GM10248 (cell line): ENCODE measurements at regions not wholly inside any gene's neighbourhood (a gene's known extent, or its start where the extent isn't known, plus 50 kb on each side); places are given as distances from the start of the nearest gene placed in this dataset.
A peak's percentile ranks its signal among the peaks of the same experiment; 100 is the strongest.

Experiments used
- CTCF ChIA-PET: fragments of 300-600 bp; sonication (Branson Sonifier 250); formaldehyde crosslinking; extraction: SDS; loops from one replicate; lab custom pipeline; 2021; ENCODE audit warnings: antibody characterized with exemption; lab: Yijun Ruan, JAX
- POLR2A ChIA-PET: fragments of 350-650 bp; sonication (Branson Sonifier 250); formaldehyde crosslinking; extraction: SDS; loops from one replicate; lab custom pipeline; 2020; ENCODE audit warnings: antibody characterized with exemption; lab: Yijun Ruan, JAX
- DNase-seq: peaks from one replicate; pipeline ENCODE4 v3.0.0; 2012; ENCODE audit errors: extremely low spot score
- TF ChIP-seq, protein P1 (sequence below): IDR thresholded peaks from 2 replicates; pipeline ENCODE4 v1.5.1; 2012; ENCODE audit warnings: mild to moderate bottlenecking, low read depth; ENCODE audit errors: extremely low read depth, missing control alignments, control extremely low read depth

DNA sequence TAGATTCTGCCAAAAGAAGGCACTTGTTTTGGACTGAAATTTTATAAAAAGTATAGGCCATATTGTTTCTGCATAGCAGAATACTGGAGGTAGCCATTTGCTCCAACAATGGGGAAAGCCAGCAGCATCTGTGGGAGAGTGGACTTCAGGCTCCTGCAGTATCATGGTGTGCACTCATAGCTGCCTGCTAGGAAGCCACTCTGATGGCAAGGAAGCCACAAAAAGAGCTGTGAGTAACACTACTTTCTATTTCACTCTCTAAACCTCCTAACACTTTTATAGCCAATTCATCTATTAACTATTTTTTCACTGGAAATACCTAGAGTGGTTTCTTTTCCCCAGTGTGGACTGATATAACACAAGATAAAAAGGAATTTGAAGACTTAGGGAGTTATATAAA, 144.4 kb upstream of the KCNJ3 start:
- TF ChIP-seq, protein P1, sequence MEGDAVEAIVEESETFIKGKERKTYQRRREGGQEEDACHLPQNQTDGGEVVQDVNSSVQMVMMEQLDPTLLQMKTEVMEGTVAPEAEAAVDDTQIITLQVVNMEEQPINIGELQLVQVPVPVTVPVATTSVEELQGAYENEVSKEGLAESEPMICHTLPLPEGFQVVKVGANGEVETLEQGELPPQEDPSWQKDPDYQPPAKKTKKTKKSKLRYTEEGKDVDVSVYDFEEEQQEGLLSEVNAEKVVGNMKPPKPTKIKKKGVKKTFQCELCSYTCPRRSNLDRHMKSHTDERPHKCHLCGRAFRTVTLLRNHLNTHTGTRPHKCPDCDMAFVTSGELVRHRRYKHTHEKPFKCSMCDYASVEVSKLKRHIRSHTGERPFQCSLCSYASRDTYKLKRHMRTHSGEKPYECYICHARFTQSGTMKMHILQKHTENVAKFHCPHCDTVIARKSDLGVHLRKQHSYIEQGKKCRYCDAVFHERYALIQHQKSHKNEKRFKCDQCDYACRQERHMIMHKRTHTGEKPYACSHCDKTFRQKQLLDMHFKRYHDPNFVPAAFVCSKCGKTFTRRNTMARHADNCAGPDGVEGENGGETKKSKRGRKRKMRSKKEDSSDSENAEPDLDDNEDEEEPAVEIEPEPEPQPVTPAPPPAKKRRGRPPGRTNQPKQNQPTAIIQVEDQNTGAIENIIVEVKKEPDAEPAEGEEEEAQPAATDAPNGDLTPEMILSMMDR: no peak

DNA sequence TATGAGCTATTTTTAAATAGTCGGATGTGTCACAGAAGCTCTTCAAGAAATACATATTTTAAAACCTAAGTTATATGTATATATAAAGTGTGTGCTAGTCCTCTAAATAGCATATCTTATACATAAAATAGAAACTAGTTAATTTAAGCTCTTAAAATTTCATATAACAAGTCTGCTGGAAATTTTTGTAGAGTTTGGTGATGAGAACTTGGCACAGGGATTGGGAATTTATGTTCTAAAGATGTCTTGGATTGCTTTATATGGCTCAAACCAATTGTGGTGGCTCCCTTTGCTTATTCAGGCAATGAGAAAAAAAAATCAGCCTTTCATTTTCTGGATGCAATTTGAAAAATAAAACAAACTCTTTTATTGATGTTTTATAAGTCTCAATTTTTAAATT, 142.8 kb upstream of the KCNJ3 start:
- ChIA-PET POLR2A (no interaction called here), CTCF (interaction anchor here (0.9 to 1.9 kb wide), 2 partner anchors 18 to 38 kb away, joined by 3 to 4 read pairs; no protein-coding TSS in a partner anchor)
- no peak for DNase-seq
- TF ChIP-seq, protein P1: no peak

More for the DNA sequence above, 144.4 kb upstream of the KCNJ3 start:
- ChIA-PET CTCF (no interaction called here), POLR2A (no interaction called here)
- no peak for DNase-seq

DNA sequence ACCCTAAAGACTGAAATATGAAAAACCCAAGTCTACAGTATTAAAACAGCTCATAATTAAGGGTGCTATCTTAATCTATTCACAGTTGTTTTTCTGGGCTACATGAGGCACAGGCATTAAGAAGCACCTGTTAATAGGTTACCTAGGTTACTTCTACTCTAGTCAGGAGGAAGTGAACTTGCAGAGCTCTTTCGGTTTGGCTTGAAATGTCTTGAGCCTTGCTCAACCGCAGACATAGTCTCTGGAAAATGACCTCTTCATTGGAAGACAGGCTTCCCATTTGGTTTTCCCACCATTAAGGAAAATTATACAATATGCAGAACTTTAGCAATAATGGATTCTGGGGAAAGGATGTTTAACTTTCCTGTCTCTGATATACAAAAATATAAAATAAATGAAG, 142.3 kb upstream of the KCNJ3 start:
- CTCF ChIA-PET: interaction anchor here (1.9 kb wide), 1 partner anchor 18 kb away, joined by 4 read pairs; no protein-coding TSS in a partner anchor
- TF ChIP-seq, protein P1: no peak
- POLR2A ChIA-PET: no interaction called here
- peak; percentile 10 for DNase-seq

DNA sequence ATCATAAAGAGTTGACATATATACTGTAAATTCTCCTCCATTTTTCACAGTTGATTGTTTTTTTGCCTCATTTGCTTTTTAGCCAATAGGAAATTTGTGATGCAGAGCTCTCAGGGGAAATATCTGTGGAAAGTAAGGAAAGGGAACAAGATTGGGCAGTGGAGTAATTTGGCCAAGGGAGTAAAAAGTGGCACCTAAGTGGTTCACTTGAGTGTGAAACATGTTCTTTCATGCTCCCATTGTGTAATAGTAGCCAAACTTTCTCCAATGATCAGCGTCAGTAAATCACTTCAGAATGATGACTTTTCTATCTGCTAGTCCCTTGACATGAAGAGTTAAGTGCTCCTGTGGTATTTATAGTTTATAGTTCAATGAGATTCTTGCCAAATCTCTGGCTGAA, 141.9 kb upstream of the KCNJ3 start:
- no peak for DNase-seq
- CTCF ChIA-PET: interaction anchor here (1.9 kb wide), 1 partner anchor 17 kb away, joined by 4 read pairs; no protein-coding TSS in a partner anchor
- TF ChIP-seq, protein P1: no peak
- POLR2A ChIA-PET: no interaction called here

DNA sequence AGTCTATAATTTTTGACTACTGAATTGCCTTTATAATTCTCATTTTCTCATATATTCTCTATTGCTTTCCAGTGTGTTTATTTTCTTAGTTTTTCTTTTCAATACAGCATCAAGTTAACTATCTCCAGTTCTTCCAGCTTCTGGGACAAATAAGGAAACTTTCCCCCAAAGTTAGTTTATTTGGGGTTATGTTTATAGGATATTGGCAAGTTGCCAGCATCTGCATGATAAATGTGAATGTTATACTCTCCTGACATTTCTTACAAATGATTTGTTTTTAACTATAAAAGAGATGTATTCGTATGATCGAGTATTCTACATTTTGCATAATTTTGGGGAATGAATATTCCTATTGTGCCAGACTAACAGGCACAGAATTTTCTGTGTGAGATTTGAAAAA, 140.6 kb upstream of the KCNJ3 start:
- ChIA-PET POLR2A (no interaction called here), CTCF (no interaction called here)
- TF ChIP-seq, protein P1: no peak
- no peak for DNase-seq

DNA sequence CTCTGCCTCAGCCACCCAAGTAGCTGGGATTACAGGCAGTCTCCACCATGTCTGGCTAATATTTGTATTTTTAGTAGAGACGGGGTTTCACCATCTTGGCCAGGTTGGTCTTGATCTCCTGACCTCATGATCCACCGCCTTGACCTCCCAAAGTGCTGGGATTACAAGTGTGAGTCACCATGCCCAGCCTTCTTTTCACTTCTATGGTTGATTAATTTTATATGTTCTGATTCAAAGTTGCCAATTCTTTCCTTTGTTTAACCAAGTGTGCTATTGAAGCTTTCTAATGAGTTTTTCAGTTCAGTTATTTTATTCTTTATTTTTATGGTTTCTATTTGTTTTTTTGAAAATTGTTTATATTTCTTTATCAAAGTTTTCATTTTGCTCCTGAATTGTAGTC, 133.1 kb upstream of the KCNJ3 start:
- ChIA-PET CTCF (no interaction called here), POLR2A (no interaction called here)
- DNase-seq: no peak
- TF ChIP-seq, protein P1: no peak
